WTC11 (cell line): ENCODE measurements at regions not wholly inside any gene's neighbourhood (a gene's known extent, or its start where the extent isn't known, plus 50 kb on each side); places are given as distances from the start of the nearest gene placed in this dataset.

Source experiments
- ATAC-seq: fragments of 200-7000 bp; cut with Tn5 transposase; 2 replicates; pipeline ENCODE4 v1.10.0; 2021; ENCODE audit warnings: mild to moderate bottlenecking, moderate library complexity
- CTCF ChIA-PET: fragments of 300-600 bp; sonication (Branson Sonifier 250); formaldehyde crosslinking; loops from one replicate; lab custom pipeline; 2021; ENCODE audit warnings: antibody characterized with exemption; lab: Charles Lee
- POLR2A ChIA-PET: fragments of 350-600 bp; sonication (Branson Sonifier 250); formaldehyde crosslinking; loops from one replicate; lab custom pipeline; 2021; ENCODE audit warnings: antibody characterized with exemption; lab: Charles Lee
- DNase-seq: peaks from one replicate; pipeline ENCODE4 v3.0.0; 2021; ENCODE audit warnings: low spot score
- H3K27ac Mint-ChIP-seq: 2 replicates; pipeline ENCODE4 v1.8.0; 2021; ENCODE audit warnings: mixed read lengths
- H3K27me3 Mint-ChIP-seq: 2 replicates; pipeline ENCODE4 v1.8.0; 2021; ENCODE audit warnings: low read depth, mild to moderate bottlenecking, moderate library complexity, mixed read lengths
- H3K36me3 Mint-ChIP-seq: 2 replicates; pipeline ENCODE4 v1.8.0; 2021; ENCODE audit warnings: mixed read lengths
- H3K4me1 Mint-ChIP-seq: 2 replicates; pipeline ENCODE4 v1.8.0; 2022; ENCODE audit warnings: mixed read lengths
- H3K4me3 Mint-ChIP-seq: 2 replicates; pipeline ENCODE4 v1.8.0; 2021; ENCODE audit warnings: mild to moderate bottlenecking, moderate library complexity, mixed read lengths
- H3K9me3 Mint-ChIP-seq: 2 replicates; pipeline ENCODE4 v1.8.0; 2021; ENCODE audit warnings: mixed read lengths
- EMX1 ChIP-seq: fragments of 250-450 bp; sonication (Bioruptor Pico); IDR thresholded peaks from 2 replicates; pipeline ENCODE4 v1.8.0; 2021; ENCODE audit warnings: mild to moderate bottlenecking
- FOXK1 ChIP-seq: sonication (generic); formaldehyde crosslinking; IDR thresholded peaks from 2 replicates; pipeline ENCODE4 v1.8.0; 2022; ENCODE audit warnings: mild to moderate bottlenecking, moderate library complexity, missing genetic modification reagents
- GABPB1 ChIP-seq: sonication (generic); formaldehyde crosslinking; IDR thresholded peaks from 2 replicates; pipeline ENCODE4 v1.8.1; 2023; ENCODE audit warnings: mild to moderate bottlenecking, missing genetic modification reagents
- GTF2I ChIP-seq: fragments of 250-450 bp; sonication (Bioruptor Pico); conservative IDR thresholded peaks from 2 replicates; pipeline ENCODE4 v1.4.0; 2021; ENCODE audit warnings: mild to moderate bottlenecking
- MYBL2 ChIP-seq: sonication (generic); formaldehyde crosslinking; IDR thresholded peaks from 2 replicates; pipeline ENCODE4 v1.8.1; 2023; ENCODE audit warnings: mild to moderate bottlenecking, moderate library complexity, missing genetic modification reagents
- PRRX2 ChIP-seq: fragments of 250-450 bp; sonication (Bioruptor Pico); IDR thresholded peaks from 2 replicates; pipeline ENCODE4 v1.8.0; 2021; ENCODE audit warnings: mild to moderate bottlenecking
- SP1 ChIP-seq: sonication (generic); formaldehyde crosslinking; conservative IDR thresholded peaks from 2 replicates; pipeline ENCODE4 v1.8.1; 2022; ENCODE audit warnings: missing genetic modification reagents
- TEAD4 ChIP-seq: sonication (generic); formaldehyde crosslinking; IDR thresholded peaks from 2 replicates; pipeline ENCODE4 v1.8.0; 2022; ENCODE audit warnings: mild to moderate bottlenecking, missing genetic modification reagents
- ZNF423 ChIP-seq: fragments of 250-450 bp; sonication (Bioruptor Pico); IDR thresholded peaks from 2 replicates; pipeline ENCODE4 v2.1.2; 2022; ENCODE audit warnings: mild to moderate bottlenecking, moderate library complexity
- TF ChIP-seq, protein P1 (sequence below): sonication (generic); formaldehyde crosslinking; IDR thresholded peaks from 2 replicates; pipeline ENCODE4 v1.8.0; 2022; ENCODE audit warnings: missing genetic modification reagents
- TF ChIP-seq, protein P2 (sequence below): sonication (generic); formaldehyde crosslinking; IDR thresholded peaks from 2 replicates; pipeline ENCODE4 v1.8.1; 2022; ENCODE audit warnings: mild to moderate bottlenecking, missing genetic modification reagents, moderate library complexity, borderline replicate concordance
- TF ChIP-seq, protein P3 (sequence below): sonication (generic); formaldehyde crosslinking; IDR thresholded peaks from 2 replicates; pipeline ENCODE4 v1.8.1; 2023; ENCODE audit warnings: mild to moderate bottlenecking, missing genetic modification reagents, moderate library complexity
- TF ChIP-seq, protein P4 (sequence below): sonication (generic); formaldehyde crosslinking; IDR thresholded peaks from 2 replicates; pipeline ENCODE4 v1.8.0; 2022; ENCODE audit warnings: mild to moderate bottlenecking, missing genetic modification reagents
- TF ChIP-seq, protein P5 (sequence below): sonication (generic); formaldehyde crosslinking; IDR thresholded peaks from 2 replicates; pipeline ENCODE4 v1.8.1; 2023; ENCODE audit warnings: mild to moderate bottlenecking, missing genetic modification reagents
- TF ChIP-seq, protein P6 (sequence below): fragments of 200-600 bp; IDR thresholded peaks from 2 replicates; pipeline ENCODE4 v1.8.0; 2022; ENCODE audit warnings: antibody characterized with exemption

DNA sequence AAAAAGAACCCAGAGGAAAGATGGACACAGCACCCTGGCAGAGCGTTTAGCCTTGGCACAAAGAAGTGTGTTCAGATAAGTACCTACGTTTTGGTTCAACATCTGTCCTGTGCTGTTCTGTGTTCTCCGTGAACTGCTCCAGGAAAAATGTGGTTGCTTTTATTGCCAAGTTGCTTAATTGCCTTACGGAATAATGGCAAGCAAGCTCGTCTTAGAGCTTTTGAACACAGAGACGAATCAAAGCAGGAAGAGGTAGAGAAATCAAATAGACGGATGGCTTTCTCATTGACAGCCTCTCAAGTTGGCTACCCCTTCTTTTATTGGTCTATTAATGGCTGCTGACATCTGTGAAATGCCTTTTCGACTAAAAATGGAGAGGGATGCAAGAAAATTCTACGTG is 911.1 kb upstream of the EEF2KMT start (continued):
- TF ChIP-seq, protein P1, sequence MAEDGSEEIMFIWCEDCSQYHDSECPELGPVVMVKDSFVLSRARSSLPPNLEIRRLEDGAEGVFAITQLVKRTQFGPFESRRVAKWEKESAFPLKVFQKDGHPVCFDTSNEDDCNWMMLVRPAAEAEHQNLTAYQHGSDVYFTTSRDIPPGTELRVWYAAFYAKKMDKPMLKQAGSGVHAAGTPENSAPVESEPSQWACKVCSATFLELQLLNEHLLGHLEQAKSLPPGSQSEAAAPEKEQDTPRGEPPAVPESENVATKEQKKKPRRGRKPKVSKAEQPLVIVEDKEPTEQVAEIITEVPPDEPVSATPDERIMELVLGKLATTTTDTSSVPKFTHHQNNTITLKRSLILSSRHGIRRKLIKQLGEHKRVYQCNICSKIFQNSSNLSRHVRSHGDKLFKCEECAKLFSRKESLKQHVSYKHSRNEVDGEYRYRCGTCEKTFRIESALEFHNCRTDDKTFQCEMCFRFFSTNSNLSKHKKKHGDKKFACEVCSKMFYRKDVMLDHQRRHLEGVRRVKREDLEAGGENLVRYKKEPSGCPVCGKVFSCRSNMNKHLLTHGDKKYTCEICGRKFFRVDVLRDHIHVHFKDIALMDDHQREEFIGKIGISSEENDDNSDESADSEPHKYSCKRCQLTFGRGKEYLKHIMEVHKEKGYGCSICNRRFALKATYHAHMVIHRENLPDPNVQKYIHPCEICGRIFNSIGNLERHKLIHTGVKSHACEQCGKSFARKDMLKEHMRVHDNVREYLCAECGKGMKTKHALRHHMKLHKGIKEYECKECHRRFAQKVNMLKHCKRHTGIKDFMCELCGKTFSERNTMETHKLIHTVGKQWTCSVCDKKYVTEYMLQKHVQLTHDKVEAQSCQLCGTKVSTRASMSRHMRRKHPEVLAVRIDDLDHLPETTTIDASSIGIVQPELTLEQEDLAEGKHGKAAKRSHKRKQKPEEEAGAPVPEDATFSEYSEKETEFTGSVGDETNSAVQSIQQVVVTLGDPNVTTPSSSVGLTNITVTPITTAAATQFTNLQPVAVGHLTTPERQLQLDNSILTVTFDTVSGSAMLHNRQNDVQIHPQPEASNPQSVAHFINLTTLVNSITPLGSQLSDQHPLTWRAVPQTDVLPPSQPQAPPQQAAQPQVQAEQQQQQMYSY, result no peak
- no peak for TF ChIP-seq GABPB1 (CRISPR knock-in tag)
- TF ChIP-seq FOXK1, result no peak

DNA sequence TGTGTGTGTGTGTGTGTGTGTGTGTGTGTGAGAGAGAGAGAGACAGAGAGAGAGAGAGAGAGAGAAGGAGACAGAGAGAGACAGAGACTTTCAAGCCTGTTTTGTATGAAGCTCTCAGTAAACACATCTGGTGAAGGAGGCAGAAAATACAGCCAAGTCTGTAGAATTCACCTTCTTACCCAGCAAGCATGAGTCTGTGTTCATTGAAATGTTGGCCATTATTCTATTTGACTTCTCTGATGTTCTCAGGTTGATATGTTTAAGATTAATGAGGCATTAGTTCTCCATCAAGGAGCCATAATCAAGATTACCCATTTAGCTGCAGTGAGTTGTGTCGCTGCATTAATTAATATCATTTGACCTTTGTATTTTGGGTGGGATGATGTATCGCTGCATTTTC is 895.8 kb upstream of the EEF2KMT start:
- Mint-ChIP-seq H3K36me3 (peaks cover 76% of the 10 kb centered on the region), H3K4me1 (no peaks in the 10 kb centered on the region), H3K27ac (no peak overlapping the region), H3K9me3 (peaks cover 85% of the 10 kb centered on the region), H3K27me3 (peaks cover 13% of the 10 kb centered on the region), H3K4me3 (no peak overlapping the region)
- ChIA-PET CTCF (no interaction called here), POLR2A (no interaction called here)
- ATAC-seq (no peak), DNase-seq (no peak)
- TF ChIP-seq, protein P2, sequence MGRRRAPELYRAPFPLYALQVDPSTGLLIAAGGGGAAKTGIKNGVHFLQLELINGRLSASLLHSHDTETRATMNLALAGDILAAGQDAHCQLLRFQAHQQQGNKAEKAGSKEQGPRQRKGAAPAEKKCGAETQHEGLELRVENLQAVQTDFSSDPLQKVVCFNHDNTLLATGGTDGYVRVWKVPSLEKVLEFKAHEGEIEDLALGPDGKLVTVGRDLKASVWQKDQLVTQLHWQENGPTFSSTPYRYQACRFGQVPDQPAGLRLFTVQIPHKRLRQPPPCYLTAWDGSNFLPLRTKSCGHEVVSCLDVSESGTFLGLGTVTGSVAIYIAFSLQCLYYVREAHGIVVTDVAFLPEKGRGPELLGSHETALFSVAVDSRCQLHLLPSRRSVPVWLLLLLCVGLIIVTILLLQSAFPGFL, result no peak

DNA sequence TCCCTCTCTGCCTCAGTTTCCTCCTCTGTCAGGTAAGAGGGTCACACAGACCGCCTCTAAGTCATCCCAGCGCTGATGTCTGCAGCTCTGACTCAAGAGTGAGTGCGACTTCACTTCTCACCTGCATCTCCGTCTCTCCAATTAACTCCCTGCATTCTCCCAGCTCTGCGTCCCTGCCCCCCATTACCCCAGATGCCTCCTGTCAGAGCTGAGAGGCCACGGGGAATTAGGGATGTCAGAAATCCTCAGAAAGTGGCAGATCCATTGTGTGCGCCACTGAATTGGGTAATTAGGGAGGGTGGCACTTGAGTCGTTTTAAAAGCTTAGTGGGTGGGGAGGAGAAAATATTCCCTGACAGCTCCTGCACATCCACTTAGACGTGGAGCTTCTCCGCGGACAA is 885.4 kb upstream of the EEF2KMT start:
- DNase-seq, result no peak
- no peak overlapping the region for H3K27ac Mint-ChIP-seq
- POLR2A ChIA-PET, result no interaction called here
- H3K36me3 Mint-ChIP-seq, result peaks cover 76% of the 10 kb centered on the region
- peaks cover 12% of the 10 kb centered on the region for H3K27me3 Mint-ChIP-seq
- no peaks in the 10 kb centered on the region for H3K4me1 Mint-ChIP-seq
- peaks cover 77% of the 10 kb centered on the region for H3K9me3 Mint-ChIP-seq
- CTCF ChIA-PET, result no interaction called here
- no peak overlapping the region for H3K4me3 Mint-ChIP-seq
- no peak for ATAC-seq
- TF ChIP-seq SP1 (no peak), EMX1 (CRISPR knock-in tag) (no peak), GTF2I (CRISPR knock-in tag) (no peak), ZNF423 (no peak), GABPB1 (CRISPR knock-in tag) (no peak), TEAD4 (CRISPR knock-in tag) (no peak), MYBL2 (no peak), PRRX2 (CRISPR knock-in tag) (no peak)
- TF ChIP-seq, protein P3, sequence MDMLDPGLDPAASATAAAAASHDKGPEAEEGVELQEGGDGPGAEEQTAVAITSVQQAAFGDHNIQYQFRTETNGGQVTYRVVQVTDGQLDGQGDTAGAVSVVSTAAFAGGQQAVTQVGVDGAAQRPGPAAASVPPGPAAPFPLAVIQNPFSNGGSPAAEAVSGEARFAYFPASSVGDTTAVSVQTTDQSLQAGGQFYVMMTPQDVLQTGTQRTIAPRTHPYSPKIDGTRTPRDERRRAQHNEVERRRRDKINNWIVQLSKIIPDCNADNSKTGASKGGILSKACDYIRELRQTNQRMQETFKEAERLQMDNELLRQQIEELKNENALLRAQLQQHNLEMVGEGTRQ (CRISPR knock-in tag), result no peak
- TF ChIP-seq, protein P4, sequence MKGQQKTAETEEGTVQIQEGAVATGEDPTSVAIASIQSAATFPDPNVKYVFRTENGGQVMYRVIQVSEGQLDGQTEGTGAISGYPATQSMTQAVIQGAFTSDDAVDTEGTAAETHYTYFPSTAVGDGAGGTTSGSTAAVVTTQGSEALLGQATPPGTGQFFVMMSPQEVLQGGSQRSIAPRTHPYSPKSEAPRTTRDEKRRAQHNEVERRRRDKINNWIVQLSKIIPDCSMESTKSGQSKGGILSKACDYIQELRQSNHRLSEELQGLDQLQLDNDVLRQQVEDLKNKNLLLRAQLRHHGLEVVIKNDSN (CRISPR knock-in tag), result no peak
- TF ChIP-seq, protein P5, sequence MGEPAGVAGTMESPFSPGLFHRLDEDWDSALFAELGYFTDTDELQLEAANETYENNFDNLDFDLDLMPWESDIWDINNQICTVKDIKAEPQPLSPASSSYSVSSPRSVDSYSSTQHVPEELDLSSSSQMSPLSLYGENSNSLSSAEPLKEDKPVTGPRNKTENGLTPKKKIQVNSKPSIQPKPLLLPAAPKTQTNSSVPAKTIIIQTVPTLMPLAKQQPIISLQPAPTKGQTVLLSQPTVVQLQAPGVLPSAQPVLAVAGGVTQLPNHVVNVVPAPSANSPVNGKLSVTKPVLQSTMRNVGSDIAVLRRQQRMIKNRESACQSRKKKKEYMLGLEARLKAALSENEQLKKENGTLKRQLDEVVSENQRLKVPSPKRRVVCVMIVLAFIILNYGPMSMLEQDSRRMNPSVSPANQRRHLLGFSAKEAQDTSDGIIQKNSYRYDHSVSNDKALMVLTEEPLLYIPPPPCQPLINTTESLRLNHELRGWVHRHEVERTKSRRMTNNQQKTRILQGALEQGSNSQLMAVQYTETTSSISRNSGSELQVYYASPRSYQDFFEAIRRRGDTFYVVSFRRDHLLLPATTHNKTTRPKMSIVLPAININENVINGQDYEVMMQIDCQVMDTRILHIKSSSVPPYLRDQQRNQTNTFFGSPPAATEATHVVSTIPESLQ (CRISPR knock-in tag), result no peak
- TF ChIP-seq, protein P6, sequence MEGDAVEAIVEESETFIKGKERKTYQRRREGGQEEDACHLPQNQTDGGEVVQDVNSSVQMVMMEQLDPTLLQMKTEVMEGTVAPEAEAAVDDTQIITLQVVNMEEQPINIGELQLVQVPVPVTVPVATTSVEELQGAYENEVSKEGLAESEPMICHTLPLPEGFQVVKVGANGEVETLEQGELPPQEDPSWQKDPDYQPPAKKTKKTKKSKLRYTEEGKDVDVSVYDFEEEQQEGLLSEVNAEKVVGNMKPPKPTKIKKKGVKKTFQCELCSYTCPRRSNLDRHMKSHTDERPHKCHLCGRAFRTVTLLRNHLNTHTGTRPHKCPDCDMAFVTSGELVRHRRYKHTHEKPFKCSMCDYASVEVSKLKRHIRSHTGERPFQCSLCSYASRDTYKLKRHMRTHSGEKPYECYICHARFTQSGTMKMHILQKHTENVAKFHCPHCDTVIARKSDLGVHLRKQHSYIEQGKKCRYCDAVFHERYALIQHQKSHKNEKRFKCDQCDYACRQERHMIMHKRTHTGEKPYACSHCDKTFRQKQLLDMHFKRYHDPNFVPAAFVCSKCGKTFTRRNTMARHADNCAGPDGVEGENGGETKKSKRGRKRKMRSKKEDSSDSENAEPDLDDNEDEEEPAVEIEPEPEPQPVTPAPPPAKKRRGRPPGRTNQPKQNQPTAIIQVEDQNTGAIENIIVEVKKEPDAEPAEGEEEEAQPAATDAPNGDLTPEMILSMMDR, result no peak
